ENCODE measurements at regions not wholly inside any gene's neighbourhood (a gene's known extent, or its start where the extent isn't known, plus 50 kb on each side); places are given as distances from the start of the nearest gene placed in this dataset.

DNA sequence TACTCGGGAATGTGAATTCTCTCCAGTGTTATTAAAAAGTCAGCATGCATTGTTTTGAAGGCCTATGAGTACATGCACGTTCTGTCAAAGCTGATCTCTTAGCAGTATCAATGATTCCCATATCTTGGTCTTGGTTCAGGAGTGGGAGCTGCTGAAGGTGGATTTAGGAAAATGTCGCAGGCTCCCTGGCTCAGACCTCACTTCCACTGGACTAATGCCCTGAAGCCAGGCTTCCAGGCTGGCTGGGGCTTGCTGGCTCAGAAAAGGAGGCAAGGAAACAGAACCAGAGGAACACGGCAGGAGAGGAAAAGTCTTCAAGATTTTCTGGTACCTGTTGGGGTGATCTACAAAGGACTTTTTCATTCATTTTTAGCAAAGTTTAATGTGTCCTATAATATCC is 81.6 kb downstream of the OLIG3 start:
- Histone ChIP-seq H3K9me3 (no peaks in the 10 kb centered on the region), H3K36me3 (no peaks in the 10 kb centered on the region), H3K4me3 (replicated peaks in 1 of 3) (no peak overlapping the region), H3K4me1 (peaks cover 0 to 5% of the 10 kb centered on the region in 2 donors), H3K27ac (no peak overlapping the region), H3K27me3 (no peaks in the 10 kb centered on the region)
- intact Hi-C loops (cut with DNase I), result no loop called here
- 79 to 83% methylated on average over 4 of the region's 4 CpGs for whole genome bisulfite sequencing, 2 donors
- no peak for DNase-seq
- TF ChIP-seq, protein P1, sequence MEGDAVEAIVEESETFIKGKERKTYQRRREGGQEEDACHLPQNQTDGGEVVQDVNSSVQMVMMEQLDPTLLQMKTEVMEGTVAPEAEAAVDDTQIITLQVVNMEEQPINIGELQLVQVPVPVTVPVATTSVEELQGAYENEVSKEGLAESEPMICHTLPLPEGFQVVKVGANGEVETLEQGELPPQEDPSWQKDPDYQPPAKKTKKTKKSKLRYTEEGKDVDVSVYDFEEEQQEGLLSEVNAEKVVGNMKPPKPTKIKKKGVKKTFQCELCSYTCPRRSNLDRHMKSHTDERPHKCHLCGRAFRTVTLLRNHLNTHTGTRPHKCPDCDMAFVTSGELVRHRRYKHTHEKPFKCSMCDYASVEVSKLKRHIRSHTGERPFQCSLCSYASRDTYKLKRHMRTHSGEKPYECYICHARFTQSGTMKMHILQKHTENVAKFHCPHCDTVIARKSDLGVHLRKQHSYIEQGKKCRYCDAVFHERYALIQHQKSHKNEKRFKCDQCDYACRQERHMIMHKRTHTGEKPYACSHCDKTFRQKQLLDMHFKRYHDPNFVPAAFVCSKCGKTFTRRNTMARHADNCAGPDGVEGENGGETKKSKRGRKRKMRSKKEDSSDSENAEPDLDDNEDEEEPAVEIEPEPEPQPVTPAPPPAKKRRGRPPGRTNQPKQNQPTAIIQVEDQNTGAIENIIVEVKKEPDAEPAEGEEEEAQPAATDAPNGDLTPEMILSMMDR (IDR thresholded peaks at IDR 0.05), result no peak
- TF ChIP-seq POLR2A (IDR thresholded peaks at IDR 0.05), result no peak

DNA sequence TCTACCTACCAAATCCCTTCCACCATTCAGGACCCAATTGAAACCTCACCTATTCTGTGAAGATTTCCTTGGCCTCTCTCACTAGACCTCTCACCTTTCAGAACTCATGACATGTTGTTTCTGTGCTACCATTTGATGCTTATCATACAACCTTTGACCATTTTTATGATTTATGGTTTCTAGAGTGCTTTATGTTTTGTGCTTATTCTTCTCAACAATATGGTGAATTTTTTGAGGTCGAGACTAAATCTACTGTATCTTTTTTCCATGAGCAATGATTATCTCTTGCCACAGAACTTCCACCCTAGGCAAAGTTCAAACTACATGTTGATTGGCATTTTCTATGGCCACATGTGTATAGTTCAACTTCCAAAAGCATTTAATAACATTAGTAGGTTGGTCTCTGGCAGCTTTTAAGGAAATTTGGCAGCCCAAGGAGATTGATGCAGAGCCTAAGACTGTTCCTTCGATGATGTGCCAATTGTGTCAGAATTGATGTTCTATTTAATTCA is 84.9 kb downstream of the OLIG3 start:
- Histone ChIP-seq H3K36me3 (no peaks in the 10 kb centered on the region), H3K4me1 (peaks cover 0 to 1% of the 10 kb centered on the region in 2 donors), H3K9me3 (no peaks in the 10 kb centered on the region), H3K27me3 (no peaks in the 10 kb centered on the region), H3K4me3 (replicated peaks in 1 of 3) (no peak overlapping the region), H3K27ac (no peak overlapping the region)
- TF ChIP-seq, protein P1 (IDR thresholded peaks at IDR 0.05), result no peak
- no peak for TF ChIP-seq POLR2A (IDR thresholded peaks at IDR 0.05)
- intact Hi-C loops (cut with DNase I), result no loop called here
- WGBS, 2 donors, result 84 to 85% methylated on average over 2 of the region's 2 CpGs
- DNase-seq, result no peak

DNA sequence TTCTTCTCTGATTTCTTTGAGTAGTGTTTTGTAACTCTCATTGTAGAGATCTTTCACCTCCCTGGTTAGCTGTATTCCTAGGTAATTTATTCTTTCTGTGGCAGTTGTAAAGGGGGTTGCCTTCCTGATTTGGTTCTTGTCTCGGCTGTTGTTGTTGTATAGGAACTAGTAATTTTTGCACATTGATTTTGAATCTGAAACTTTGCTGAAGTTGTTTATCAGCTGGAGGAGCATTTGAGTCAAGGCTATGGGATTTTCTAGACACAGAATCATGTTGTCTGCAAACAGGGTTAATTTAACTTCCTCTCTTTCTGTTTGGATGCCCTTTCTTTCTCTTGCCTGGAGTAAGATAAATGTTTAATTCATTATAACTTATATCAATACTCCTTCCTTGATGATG is 86.4 kb downstream of the OLIG3 start:
- no peak for DNase-seq
- intact Hi-C loops (cut with DNase I), result no loop called here
- H3K27ac ChIP-seq, result no peak overlapping the region
- H3K36me3 ChIP-seq, result no peaks in the 10 kb centered on the region
- TF ChIP-seq POLR2A (IDR thresholded peaks at IDR 0.05), result no peak
- TF ChIP-seq, protein P1 (IDR thresholded peaks at IDR 0.05), result no peak
- no peaks in the 10 kb centered on the region for H3K9me3 ChIP-seq
- no peak overlapping the region for H3K4me3 ChIP-seq (replicated peaks in 1 of 3)
- peaks cover 0 to 11% of the 10 kb centered on the region in 2 donors for H3K4me1 ChIP-seq
- H3K27me3 ChIP-seq, result no peaks in the 10 kb centered on the region
- 93 to 96% methylated on average over 1 of the region's 1 CpG for WGBS, 2 donors

DNA sequence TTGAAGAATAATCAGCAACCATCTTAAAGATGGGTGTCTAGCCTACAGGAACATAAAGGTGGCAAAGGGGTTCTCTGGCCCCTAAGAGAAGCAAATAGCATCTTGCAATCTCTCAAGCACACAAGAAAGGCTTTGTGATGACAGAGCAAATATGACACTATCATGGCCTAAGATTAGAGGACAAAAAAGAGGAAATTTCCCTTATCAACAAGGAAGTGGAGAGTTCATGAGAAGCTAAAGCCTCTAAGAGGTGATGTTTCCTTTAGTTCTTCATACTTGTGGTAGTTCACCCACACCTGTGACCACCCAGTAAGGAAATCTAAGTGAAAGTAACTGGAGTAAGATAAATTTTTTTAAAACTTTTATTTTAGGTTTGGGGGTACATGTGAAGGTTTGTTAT is 88.4 kb downstream of the OLIG3 start:
- intact Hi-C loops (cut with DNase I), result no loop called here
- DNase-seq, result no peak

DNA sequence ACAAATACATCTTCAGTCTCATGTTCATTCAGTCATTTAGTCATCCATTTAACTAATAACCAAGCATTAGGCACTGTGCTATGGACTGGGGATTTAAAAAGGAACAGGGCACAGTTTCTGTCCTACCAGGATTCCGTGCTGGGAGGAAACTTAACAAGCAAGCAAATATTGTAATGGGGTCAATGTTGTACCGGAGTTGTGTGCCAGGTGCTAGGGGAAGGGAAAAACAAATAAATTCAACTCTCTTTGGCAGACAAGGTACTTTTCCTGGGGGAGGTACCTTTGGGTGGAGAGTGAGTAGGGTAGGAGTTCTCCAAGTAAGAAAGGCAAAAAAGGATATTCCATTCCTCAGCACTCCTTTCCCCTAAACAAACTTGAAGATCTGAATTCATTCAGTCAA is 90.3 kb downstream of the OLIG3 start:
- intact Hi-C loops (cut with DNase I), result no loop called here
- Histone ChIP-seq H3K9me3 (no peaks in the 10 kb centered on the region), H3K36me3 (no peaks in the 10 kb centered on the region), H3K27ac (no peak overlapping the region), H3K27me3 (no peaks in the 10 kb centered on the region), H3K4me1 (peaks cover 0 to 11% of the 10 kb centered on the region in 2 donors), H3K4me3 (replicated peaks in 1 of 3) (no peak overlapping the region)
- 22 to 38% methylated on average over 2 of the region's 2 CpGs for WGBS, 2 donors
- TF ChIP-seq, protein P1 (IDR thresholded peaks at IDR 0.05), result no peak
- no peak for TF ChIP-seq POLR2A (IDR thresholded peaks at IDR 0.05)
- no peak for DNase-seq

More for the DNA sequence above, 88.4 kb downstream of the OLIG3 start:
- no peaks in the 10 kb centered on the region for H3K9me3 ChIP-seq
- no peak overlapping the region for H3K4me3 ChIP-seq (replicated peaks in 1 of 3)
- no peaks in the 10 kb centered on the region for H3K27me3 ChIP-seq
- TF ChIP-seq POLR2A (IDR thresholded peaks at IDR 0.05), result no peak
- TF ChIP-seq, protein P1 (IDR thresholded peaks at IDR 0.05), result no peak
- no peak overlapping the region for H3K27ac ChIP-seq
- H3K4me1 ChIP-seq, result peaks cover 0 to 11% of the 10 kb centered on the region in 2 donors
- no peaks in the 10 kb centered on the region for H3K36me3 ChIP-seq

Measured in thyroid gland (tissue), 4 donors.